Lower leg skin (tissue), 4 donors: ENCODE measurements at regions not wholly inside any gene's neighbourhood (a gene's known extent, or its start where the extent isn't known, plus 50 kb on each side); places are given as distances from the start of the nearest gene placed in this dataset.
"Not testable (repeated sequence)": the region's sequence is repeated elsewhere in the genome, so short reads cannot be mapped to it uniquely, and the experiment has no call there.

Experiments
- DNase-seq, 2 donors: peaks; one replicate each; pipeline ENCODE4 v3.0.0-alpha.2; 2019; ENCODE audit warnings: low spot score in 2 of 2
- H3K4me3 ChIP-seq: fragments of 200-600 bp; sonication (generic); 2 replicates; pipeline ENCODE4 v1.5.1; 2017; ENCODE audit warnings: mild to moderate bottlenecking, low read depth; ENCODE audit not compliant: poor library complexity, severe bottlenecking
- POLR2A ChIP-seq, 2 donors: fragments of 450-650 bp; IDR thresholded peaks; one replicate each; pipeline ENCODE4 v1.6.1; 2016 to 2017; ENCODE audit warnings: antibody characterized with exemption in 2 of 2, mild to moderate bottlenecking in 1 of 2, moderate library complexity in 1 of 2
- WGBS, 2 donors: methylation state at CpG; one replicate each; pipeline ENCODE4 v1.1.5; 2018; 5-methylcytosine and 5-hydroxymethylcytosine counted together
- intact Hi-C: fragments of 100-400 bp; cut with DNase I; formaldehyde crosslinking; loops from one replicate; pipeline ENCODE4 v1.15.0; 2023; ENCODE audit warnings: low total_unique reads
- TF ChIP-seq, protein P1 (sequence below), 3 donors: fragments of 450-650 bp; IDR thresholded peaks; one replicate each; pipeline ENCODE4 v1.5.1; 2016; ENCODE audit warnings: antibody characterized with exemption in 3 of 3, mild to moderate bottlenecking in 3 of 3, moderate library complexity in 2 of 3

DNA sequence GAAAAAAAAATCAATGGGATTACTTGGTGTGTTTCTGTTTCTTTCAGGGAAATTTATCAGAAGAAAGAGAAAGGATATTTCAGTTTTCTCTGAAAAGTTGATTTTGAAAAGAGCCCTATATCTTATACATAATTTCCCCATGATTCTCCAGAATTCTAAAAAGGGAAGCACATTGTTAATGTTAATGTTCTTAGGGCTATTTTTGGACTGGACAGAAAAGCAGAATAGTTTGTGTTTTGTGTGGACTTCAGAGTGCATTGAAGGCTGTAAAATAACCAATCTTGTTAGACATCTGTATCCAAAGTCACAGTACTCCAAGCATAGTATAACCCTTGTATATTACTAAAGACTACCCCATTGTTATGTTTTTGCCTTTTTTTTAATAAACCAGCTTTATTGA lies 130.3 kb downstream of the SEPTIN7 start:
- H3K4me3 ChIP-seq, intact Hi-C loops, DNase-seq: not testable (repeated sequence)

- intact Hi-C loops, DNase-seq, H3K4me3 ChIP-seq: not testable (repeated sequence)
Measured at GRCh38 chr7:35931551-35931950, 130.7 kb downstream of the SEPTIN7 start.

- WGBS, 2 donors, result 90 to 93% methylated on average over 8 of the region's 8 CpGs
- DNase-seq, intact Hi-C loops, H3K4me3 ChIP-seq: not testable (repeated sequence)
Measured at GRCh38 chr7:35940695-35941094, 139.8 kb downstream of the SEPTIN7 start.

- intact Hi-C loops, DNase-seq, H3K4me3 ChIP-seq: not testable (repeated sequence)
Measured at GRCh38 chr7:35945621-35946020, 144.8 kb downstream of the SEPTIN7 start.

GRCh38 chr7:35955735-35956134 lies 154.9 kb downstream of the SEPTIN7 start:
- intact Hi-C loops, H3K4me3 ChIP-seq, DNase-seq: not testable (repeated sequence)
- 87 to 91% methylated on average over 13 of the region's 13 CpGs for WGBS, 2 donors

- DNase-seq, intact Hi-C loops, H3K4me3 ChIP-seq: not testable (repeated sequence)
- WGBS, 2 donors, result 95% methylated on average over 3 of the region's 3 CpGs
Measured at GRCh38 chr7:35956988-35957387, 156.1 kb downstream of the SEPTIN7 start.

DNA sequence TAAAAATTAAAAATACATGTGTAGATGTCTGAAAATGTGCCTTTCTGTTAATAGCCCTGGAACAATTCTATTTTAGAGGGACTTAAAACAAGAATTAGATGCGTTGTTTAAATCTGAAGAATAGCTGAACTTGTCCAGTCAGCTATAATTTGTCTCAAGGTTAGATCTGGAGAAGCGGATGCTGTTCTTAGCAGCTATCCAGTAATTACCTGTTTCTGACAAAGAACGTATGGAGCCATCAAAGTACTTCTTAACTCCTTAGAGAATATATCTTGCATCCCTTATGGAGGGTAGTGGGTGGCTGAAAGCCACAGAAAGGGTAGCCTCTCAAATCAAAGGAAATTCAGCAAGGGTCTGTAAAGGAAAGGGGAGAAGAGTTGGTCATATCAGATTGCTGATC lies 160.4 kb downstream of the SEPTIN7 start:
- 69 to 74% methylated on average over 3 of the region's 3 CpGs for WGBS, 2 donors
- H3K4me3 ChIP-seq, intact Hi-C loops, DNase-seq: not testable (repeated sequence)

DNA sequence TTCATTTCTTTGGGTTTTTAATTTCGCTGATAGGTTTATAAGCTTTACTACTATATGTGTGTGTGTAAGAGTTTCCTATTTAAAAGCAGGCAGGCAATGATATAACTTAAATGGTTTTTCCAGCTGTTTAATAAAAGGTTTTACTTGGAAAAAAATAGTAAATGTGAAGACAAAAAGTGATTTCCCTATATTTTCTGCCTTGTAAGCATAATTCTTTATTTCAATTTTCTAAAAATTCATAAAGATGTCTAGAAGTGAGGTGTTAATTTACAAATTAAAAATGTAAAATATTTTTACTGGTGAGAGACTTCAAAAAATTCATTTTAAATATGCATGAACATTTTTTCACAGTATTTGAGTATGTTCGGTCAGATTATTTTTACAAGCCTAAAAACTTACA lies 161.8 kb downstream of the SEPTIN7 start:
- intact Hi-C loops, DNase-seq, H3K4me3 ChIP-seq: not testable (repeated sequence)
- 94 to 99% methylated on average over 2 of the region's 2 CpGs for WGBS, 2 donors

GRCh38 chr7:35967366-35968139 lies 166.7 kb downstream of the SEPTIN7 start:
- no peak for TF ChIP-seq POLR2A (IDR thresholded peaks at IDR 0.05)
- TF ChIP-seq, protein P1, sequence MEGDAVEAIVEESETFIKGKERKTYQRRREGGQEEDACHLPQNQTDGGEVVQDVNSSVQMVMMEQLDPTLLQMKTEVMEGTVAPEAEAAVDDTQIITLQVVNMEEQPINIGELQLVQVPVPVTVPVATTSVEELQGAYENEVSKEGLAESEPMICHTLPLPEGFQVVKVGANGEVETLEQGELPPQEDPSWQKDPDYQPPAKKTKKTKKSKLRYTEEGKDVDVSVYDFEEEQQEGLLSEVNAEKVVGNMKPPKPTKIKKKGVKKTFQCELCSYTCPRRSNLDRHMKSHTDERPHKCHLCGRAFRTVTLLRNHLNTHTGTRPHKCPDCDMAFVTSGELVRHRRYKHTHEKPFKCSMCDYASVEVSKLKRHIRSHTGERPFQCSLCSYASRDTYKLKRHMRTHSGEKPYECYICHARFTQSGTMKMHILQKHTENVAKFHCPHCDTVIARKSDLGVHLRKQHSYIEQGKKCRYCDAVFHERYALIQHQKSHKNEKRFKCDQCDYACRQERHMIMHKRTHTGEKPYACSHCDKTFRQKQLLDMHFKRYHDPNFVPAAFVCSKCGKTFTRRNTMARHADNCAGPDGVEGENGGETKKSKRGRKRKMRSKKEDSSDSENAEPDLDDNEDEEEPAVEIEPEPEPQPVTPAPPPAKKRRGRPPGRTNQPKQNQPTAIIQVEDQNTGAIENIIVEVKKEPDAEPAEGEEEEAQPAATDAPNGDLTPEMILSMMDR (IDR thresholded peaks at IDR 0.05), result no peak
- intact Hi-C loops, result no loop called here
- no peak overlapping the region for H3K4me3 ChIP-seq
- no peak for DNase-seq
- WGBS, 2 donors, result 68 to 69% methylated on average over 36 to 58 of the region's 59 CpGs

DNA sequence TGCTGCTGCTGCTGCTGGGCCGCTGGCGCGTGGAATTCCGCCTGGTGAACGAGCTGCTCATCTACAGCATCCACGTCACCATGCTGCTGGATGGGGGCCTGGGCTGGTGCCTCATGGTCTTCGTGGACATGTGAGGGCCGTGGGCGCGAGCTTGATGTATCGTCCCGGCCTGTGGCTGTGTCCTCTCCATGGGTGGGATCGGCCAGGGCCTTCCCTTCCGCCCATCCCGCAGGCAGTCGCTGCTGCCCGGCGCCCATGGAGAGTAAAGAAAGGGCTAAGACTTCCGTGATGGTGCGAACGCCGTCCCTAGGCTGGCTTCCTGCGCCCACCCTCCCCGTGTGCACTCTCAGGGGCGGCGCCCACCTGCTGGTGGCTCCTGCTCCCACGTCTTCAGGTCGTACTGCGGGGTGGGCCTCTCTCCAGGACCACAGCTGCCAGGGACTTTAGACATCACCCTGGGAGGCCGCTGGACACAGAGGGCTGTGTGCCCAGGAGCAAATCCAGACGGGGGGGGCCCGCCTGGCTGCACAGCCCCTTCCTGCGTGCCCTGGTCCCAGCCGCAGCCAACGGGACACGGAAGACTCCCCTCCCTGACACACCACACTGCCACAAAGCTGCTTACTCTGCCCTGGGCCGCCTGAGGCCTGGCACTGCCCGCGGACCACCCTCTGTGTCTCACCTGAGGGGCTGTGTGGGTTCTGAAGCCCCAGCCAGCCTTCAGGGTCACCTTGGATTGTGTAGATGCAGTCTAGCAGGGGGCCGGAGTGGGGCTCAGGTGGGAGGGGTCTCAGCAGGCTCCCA lies 167.5 kb downstream of the SEPTIN7 start:
- TF ChIP-seq, protein P1 (IDR thresholded peaks at IDR 0.05), result no peak
- no peak for TF ChIP-seq POLR2A (IDR thresholded peaks at IDR 0.05)
- 94% methylated on average over 36 to 37 of the region's 40 CpGs for WGBS, 2 donors
- no peak for DNase-seq
- intact Hi-C loops, result no loop called here
- no peak overlapping the region for H3K4me3 ChIP-seq
